Right lobe of liver (tissue), 6 donors: ENCODE measurements at regions not wholly inside any gene's neighbourhood (a gene's known extent, or its start where the extent isn't known, plus 50 kb on each side); places are given as distances from the start of the nearest gene placed in this dataset.
"Not testable (repeated sequence)": the region's sequence is repeated elsewhere in the genome, so short reads cannot be mapped to it uniquely, and the experiment has no call there.

Experiments used
- ATAC-seq, 4 donors: fragments of 200-7000 bp; cut with Tn5 transposase; one replicate each; pipeline ENCODE4 v1.9.1; 2020; ENCODE audit warnings: mild to moderate bottlenecking in 4 of 4, moderate library complexity in 4 of 4
- DNase-seq, 3 donors: peaks; one replicate each; pipeline ENCODE4 v3.0.0-alpha.2; 2020
- H3K27ac ChIP-seq, 3 donors: fragments of 200-600 bp; one replicate each; pipeline ENCODE4 v1.8.0; 2022
- H3K27me3 ChIP-seq, 2 donors: fragments of 200-600 bp; one replicate each; pipeline ENCODE4 v1.8.0; 2022
- H3K36me3 ChIP-seq, 4 donors: fragments of 200-600 bp; sonication (generic) in 1 of 4; one replicate each; pipeline versions ENCODE4 v1.5.1 to v1.8.0; 2017 to 2022; ENCODE audit warnings: control low read depth in 1 of 4
- H3K4me1 ChIP-seq, 4 donors: fragments of 200-600 bp; sonication (generic) in 1 of 4; one replicate each; pipeline versions ENCODE4 v1.5.1 to v1.8.0; 2017 to 2022; ENCODE audit warnings: control low read depth in 1 of 4
- H3K4me3 ChIP-seq, 3 donors: fragments of 200-600 bp; one replicate each; pipeline ENCODE4 v1.8.0; 2022
- H3K9me3 ChIP-seq, 4 donors: fragments of 200-600 bp; sonication (generic) in 1 of 4; one replicate each; pipeline versions ENCODE4 v1.5.1 to v1.8.0; 2017 to 2022; ENCODE audit warnings: control low read depth in 1 of 4
- POLR2A ChIP-seq: fragments of 450-650 bp; IDR thresholded peaks from one replicate; pipeline ENCODE4 v1.6.1; 2017; ENCODE audit warnings: antibody characterized with exemption, mild to moderate bottlenecking
- WGBS: methylation state at CpG from one replicate; pipeline ENCODE4 v1.1.6; 2018; ENCODE audit warnings: low coverage, low lambda C conversion rate; ENCODE audit not compliant: insufficient coverage; ENCODE audit errors: missing lambda C conversion rate; 5-methylcytosine and 5-hydroxymethylcytosine counted together
- intact Hi-C, 2 donors: fragments of 100-400 bp; cut with DNase I; formaldehyde crosslinking; loops; one replicate each; pipeline versions ENCODE4 v1.11.2 to v1.14.1; 2022
- TF ChIP-seq, protein P1 (sequence below), 4 donors: fragments of 200-600 bp in 3 of 4; fragments of 450-650 bp in 1 of 4; IDR thresholded peaks; one replicate each; pipeline versions ENCODE4 v1.5.1 to v1.8.0; 2016 to 2022; ENCODE audit warnings: antibody characterized with exemption in 4 of 4, mild to moderate bottlenecking in 2 of 4
- donor health status: DM: no; HTN: yes; CAD: no.
- donor health status: DM: no; HTN: no; CAD: no.
- donor health status: DM: no; HTN: no; CAD: no.
- donor health status: DM: no; HTN: yes; CAD: no.
- donor health status: DM: no; HTN: yes; CAD: no.

DNA sequence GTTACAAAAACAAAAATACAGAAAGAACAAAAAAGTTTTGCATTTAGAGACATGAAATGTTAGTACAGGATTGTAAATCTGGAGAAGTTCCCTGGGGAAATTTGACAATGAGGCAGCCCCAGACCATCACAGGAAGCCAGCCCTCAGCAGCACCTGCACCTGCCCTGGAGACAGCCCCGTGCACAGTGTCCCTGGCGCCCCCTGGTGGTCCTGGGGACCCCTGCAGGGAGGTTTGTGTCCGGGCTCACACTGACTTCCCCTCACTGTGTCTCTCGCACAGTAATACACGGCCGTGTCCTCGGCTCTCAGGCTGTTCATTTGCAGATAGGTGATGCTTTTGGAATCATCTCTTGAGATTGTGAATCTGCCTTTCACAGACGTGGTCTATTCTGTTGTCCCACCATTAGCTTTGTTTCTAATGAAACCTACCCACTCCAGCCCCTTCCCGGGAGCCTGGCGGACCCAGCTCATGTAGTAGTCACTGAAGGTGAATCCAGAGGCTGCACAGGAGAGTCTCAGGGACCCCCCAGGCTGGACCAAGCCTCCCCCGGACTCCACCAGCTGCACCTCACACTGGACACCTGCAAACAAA is 1248.6 kb downstream of the TMEM121 start:
- H3K36me3 ChIP-seq, H3K9me3 ChIP-seq, H3K27me3 ChIP-seq, H3K4me3 ChIP-seq, ATAC-seq, H3K27ac ChIP-seq, intact Hi-C loops, H3K4me1 ChIP-seq: not testable (repeated sequence)
- TF ChIP-seq, protein P1, sequence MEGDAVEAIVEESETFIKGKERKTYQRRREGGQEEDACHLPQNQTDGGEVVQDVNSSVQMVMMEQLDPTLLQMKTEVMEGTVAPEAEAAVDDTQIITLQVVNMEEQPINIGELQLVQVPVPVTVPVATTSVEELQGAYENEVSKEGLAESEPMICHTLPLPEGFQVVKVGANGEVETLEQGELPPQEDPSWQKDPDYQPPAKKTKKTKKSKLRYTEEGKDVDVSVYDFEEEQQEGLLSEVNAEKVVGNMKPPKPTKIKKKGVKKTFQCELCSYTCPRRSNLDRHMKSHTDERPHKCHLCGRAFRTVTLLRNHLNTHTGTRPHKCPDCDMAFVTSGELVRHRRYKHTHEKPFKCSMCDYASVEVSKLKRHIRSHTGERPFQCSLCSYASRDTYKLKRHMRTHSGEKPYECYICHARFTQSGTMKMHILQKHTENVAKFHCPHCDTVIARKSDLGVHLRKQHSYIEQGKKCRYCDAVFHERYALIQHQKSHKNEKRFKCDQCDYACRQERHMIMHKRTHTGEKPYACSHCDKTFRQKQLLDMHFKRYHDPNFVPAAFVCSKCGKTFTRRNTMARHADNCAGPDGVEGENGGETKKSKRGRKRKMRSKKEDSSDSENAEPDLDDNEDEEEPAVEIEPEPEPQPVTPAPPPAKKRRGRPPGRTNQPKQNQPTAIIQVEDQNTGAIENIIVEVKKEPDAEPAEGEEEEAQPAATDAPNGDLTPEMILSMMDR (IDR thresholded peaks at IDR 0.05): peak; percentile 39 to 52 (median 44)
- DNase-seq: peak in 2 of 3 donors; percentile 42 to 54
- 41% methylated on average over 9 of the region's 11 CpGs for WGBS

DNA sequence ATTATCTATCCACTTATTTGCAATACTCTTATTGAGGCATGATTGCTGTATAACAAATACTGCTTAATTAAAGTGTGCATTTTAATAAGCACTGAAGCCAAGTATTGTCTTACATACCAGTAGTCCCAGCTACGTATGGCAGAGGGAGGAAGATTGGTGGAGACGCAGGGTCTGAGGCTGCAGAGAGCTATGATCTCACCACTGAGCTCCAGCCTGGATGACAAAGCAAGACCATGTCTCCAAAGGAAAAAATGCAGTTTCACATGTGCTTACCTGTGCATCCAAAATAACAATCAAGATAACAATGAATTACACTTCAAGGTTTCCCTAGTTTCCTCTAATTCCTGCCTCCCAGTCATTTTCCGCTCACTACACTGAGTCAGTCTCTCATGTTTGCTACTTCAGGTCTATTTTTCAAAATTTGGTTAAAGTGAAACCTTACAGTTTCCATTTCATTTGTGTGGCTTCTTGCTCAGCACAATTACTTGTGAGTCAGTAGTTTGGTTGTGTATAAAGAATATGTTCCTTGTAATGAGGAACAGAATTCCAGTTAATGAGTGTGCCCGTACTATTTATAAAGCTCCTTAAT is 1250.1 kb downstream of the TMEM121 start:
- Histone ChIP-seq H3K27ac (no peak overlapping the region), H3K4me1 (no peaks in the 10 kb centered on the region), H3K9me3 (no peaks in the 10 kb centered on the region), H3K27me3 (no peaks in the 10 kb centered on the region), H3K4me3 (no peak overlapping the region), H3K36me3 (no peaks in the 10 kb centered on the region)
- ATAC-seq (no peak), DNase-seq (no peak)
- no peak for TF ChIP-seq POLR2A
- TF ChIP-seq, protein P1 (IDR thresholded peaks at IDR 0.05): no peak
- intact Hi-C loops: no loop called here
- 62% methylated on average over 4 of the region's 4 CpGs for WGBS

DNA sequence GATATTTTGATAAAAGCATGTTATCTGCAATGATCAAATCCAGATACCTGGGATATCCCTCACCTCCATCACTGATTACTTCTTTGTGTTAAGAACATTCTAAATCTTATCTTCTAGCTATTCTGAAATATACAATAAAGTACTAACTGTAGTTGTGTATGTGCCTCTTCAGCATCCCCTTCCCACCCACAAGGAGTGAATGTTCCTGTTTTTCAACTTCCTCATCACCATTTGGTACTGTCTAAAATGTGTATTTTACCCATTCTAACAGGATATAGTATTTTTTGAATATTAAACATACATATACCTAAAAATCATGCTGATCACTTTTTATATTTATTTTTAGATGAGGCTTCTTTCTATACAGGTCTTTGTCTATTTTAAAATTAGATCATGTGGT is 1252.6 kb downstream of the TMEM121 start:
- intact Hi-C loops: no loop called here
- no peaks in the 10 kb centered on the region for H3K4me1 ChIP-seq
- no peak for DNase-seq
- H3K9me3 ChIP-seq: no peaks in the 10 kb centered on the region
- no peak for ATAC-seq
- H3K27me3 ChIP-seq: no peaks in the 10 kb centered on the region
- no peak overlapping the region for H3K27ac ChIP-seq
- no peak for TF ChIP-seq POLR2A
- TF ChIP-seq, protein P1 (IDR thresholded peaks at IDR 0.05): no peak
- H3K36me3 ChIP-seq: no peaks in the 10 kb centered on the region
- no peak overlapping the region for H3K4me3 ChIP-seq

DNA sequence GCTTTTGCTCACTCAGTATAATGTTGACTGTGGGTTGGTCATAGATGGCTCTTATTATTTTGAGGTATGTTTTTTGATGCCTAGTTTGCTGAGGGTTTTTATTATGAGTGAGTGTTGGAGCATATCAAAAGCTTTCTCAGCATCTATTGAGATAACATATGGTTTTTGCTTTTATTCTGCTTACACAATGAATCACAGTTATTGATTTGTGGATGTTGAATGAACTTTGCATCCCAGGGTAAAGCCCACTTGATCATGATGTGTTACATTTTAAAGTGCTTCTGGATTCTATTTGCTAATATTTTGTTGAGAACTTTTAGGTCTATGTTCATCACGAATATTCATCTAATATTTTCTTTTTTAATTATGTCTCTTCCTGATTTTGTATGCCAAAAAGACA is 1260.3 kb downstream of the TMEM121 start:
- no peak for ATAC-seq
- Histone ChIP-seq H3K4me1 (no peaks in the 10 kb centered on the region), H3K27me3 (no peaks in the 10 kb centered on the region), H3K9me3 (no peaks in the 10 kb centered on the region), H3K27ac (no peak overlapping the region), H3K4me3 (no peak overlapping the region), H3K36me3 (no peaks in the 10 kb centered on the region)
- intact Hi-C loops: no loop called here
- TF ChIP-seq POLR2A: no peak
- TF ChIP-seq, protein P1 (IDR thresholded peaks at IDR 0.05): no peak
- 4% methylated on average over 1 of the region's 1 CpG for WGBS
- DNase-seq: no peak

- Histone ChIP-seq H3K9me3 (no peaks in the 10 kb centered on the region), H3K27me3 (no peaks in the 10 kb centered on the region), H3K36me3 (no peaks in the 10 kb centered on the region), H3K27ac (no peak overlapping the region), H3K4me1 (no peaks in the 10 kb centered on the region), H3K4me3 (no peak overlapping the region)
- TF ChIP-seq POLR2A: no peak
- TF ChIP-seq, protein P1 (IDR thresholded peaks at IDR 0.05): no peak
- DNase-seq (no peak), ATAC-seq (no peak)
- intact Hi-C loops: no loop called here
- 68% methylated on average over 2 of the region's 2 CpGs for WGBS
Observed at GRCh38 chr14:106787626-106788025, 1261.2 kb downstream of the TMEM121 start.
